ENCODE measurements at regions not wholly inside any gene's neighbourhood (a gene's known extent, or its start where the extent isn't known, plus 50 kb on each side); places are given as distances from the start of the nearest gene placed in this dataset.

DNA sequence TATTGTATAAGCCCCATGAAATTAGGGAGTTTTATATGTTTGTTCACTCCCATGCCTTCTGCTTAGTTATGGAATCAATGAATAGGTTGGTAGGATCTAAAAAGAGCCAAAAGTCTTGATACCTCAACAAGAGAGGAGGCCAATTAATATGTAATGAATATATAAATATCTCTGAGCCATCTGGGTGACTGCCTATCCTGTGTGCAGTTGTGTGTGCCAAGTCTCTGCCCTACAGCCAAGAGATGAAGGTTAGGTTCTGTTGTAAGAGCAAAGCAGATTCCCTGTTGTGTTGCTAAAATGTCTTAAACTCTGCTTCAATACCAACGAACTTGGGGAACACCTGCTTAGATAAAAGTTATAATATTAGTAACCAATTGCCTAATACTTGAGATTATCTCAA is 61.8 kb upstream of the GORAB start:
- TF ChIP-seq POLR2A (IDR thresholded peaks at IDR 0.05; ENCODE audit: low read length) (no peak), GATA1 (IDR thresholded peaks at IDR 0.05; ENCODE audit: low read depth, low read length) (no peak)

Measured in erythroblast (primary cell).